BLaER1 (cell line): ENCODE measurements at regions not wholly inside any gene's neighbourhood (a gene's known extent, or its start where the extent isn't known, plus 50 kb on each side); places are given as distances from the start of the nearest gene placed in this dataset.

ENCODE experiments used
- H3K27ac ChIP-seq: shearing (Covaris generic); formaldehyde crosslinking; 2 replicates; pipeline ENCODE4 v1.8.1; 2022
- H3K27me3 ChIP-seq: shearing (Covaris generic); formaldehyde crosslinking; 2 replicates; pipeline ENCODE4 v1.8.1; 2022
- H3K36me3 ChIP-seq: shearing (Covaris generic); formaldehyde crosslinking; 2 replicates; pipeline ENCODE4 v1.8.1; 2022
- H3K4me1 ChIP-seq: shearing (Covaris generic); formaldehyde crosslinking; 2 replicates; pipeline ENCODE4 v1.8.1; 2022
- H3K4me2 ChIP-seq: shearing (Covaris generic); formaldehyde crosslinking; 2 replicates; pipeline ENCODE4 v1.8.1; 2022
- H3K4me3 ChIP-seq: shearing (Covaris generic); formaldehyde crosslinking; 2 replicates; pipeline ENCODE4 v1.8.1; 2022
- H3K9ac ChIP-seq: shearing (Covaris generic); formaldehyde crosslinking; 2 replicates; pipeline ENCODE4 v1.8.1; 2022
- H3K9me3 ChIP-seq: shearing (Covaris generic); formaldehyde crosslinking; 2 replicates; pipeline ENCODE4 v1.8.1; 2022
- H4K20me1 ChIP-seq: shearing (Covaris generic); formaldehyde crosslinking; 2 replicates; pipeline ENCODE4 v1.8.1; 2022
- Cebpa-rat ChIP-seq: shearing (Covaris generic); IDR thresholded peaks from 2 replicates; pipeline ENCODE4 v1.8.1; 2022

DNA sequence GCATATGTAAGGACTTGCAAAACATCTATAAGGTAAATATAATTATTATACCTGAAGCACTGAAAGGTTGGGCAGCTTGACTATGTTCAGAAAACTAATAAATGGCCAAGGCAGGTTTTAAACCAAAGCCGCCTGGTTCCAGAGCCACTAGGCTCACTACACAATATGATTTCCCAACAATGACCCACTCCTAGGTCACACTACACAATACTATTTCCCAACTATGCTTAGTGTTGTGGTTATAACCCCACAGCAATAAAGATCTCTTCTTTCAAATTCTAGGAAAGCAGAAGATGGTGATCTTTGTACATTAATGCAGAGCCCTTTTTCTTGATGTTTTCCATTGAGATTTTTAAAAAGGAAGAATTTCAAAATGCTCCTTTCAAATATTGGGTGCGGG, 180.4 kb downstream of the CYRIA start:
- Histone ChIP-seq H3K27ac (no peak overlapping the region), H3K9ac (no peak overlapping the region), H4K20me1 (no peaks in the 10 kb centered on the region), H3K4me3 (no peak overlapping the region), H3K36me3 (no peaks in the 10 kb centered on the region), H3K4me1 (peaks cover 11% of the 10 kb centered on the region), H3K9me3 (no peaks in the 10 kb centered on the region), H3K27me3 (no peaks in the 10 kb centered on the region), H3K4me2 (no peak overlapping the region)
- TF ChIP-seq Cebpa-rat, result no peak

DNA sequence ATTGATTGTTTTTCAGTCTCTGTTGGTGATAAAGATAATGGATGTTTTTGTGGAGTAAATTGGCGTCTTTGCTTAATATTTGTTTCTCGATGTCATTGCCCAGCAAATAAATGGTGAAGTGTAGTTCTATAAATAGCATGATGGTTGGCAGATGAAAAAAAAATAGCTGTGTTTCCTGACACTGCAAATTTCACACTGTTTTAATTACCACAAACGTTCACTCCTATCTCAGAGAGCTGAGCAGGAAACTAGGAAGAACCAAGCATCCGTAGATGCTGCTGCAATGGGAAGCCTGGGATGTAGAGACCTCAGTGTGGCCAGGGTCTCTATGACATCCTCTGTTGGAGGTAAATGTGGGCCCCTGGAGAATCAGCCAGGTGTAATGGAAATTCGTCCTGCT, 183.2 kb downstream of the CYRIA start:
- Histone ChIP-seq H3K27ac (no peak overlapping the region), H3K9me3 (no peaks in the 10 kb centered on the region), H3K4me2 (peak overlapping the region; percentile 57), H3K36me3 (no peaks in the 10 kb centered on the region), H3K9ac (no peak overlapping the region), H3K4me1 (peaks cover 11% of the 10 kb centered on the region), H3K27me3 (no peaks in the 10 kb centered on the region), H3K4me3 (no peak overlapping the region), H4K20me1 (no peaks in the 10 kb centered on the region)
- TF ChIP-seq Cebpa-rat, result no peak

DNA sequence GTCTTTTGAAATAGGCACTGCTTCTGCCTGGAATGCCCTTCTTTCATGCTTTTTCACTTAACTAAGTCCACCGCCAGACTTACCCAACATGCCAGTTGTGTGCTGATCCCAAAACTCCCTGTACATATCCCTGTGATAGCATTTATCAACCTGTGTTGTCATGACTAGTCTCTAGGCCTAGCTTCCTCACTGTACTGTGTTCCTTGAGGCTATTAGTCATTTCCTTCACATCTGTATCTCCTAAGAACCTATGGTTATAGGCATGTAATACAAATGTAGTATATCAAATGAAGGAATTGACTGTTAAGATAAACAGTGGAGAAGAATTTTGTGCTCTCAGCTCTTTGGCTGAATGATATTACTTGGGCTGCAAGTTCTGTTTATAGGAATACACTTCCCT, 184.3 kb downstream of the CYRIA start:
- Histone ChIP-seq H3K9ac (no peak overlapping the region), H3K4me3 (no peak overlapping the region), H3K27ac (no peak overlapping the region), H3K4me1 (peaks cover 11% of the 10 kb centered on the region), H3K27me3 (no peaks in the 10 kb centered on the region), H4K20me1 (no peaks in the 10 kb centered on the region), H3K36me3 (no peaks in the 10 kb centered on the region), H3K4me2 (no peak overlapping the region), H3K9me3 (no peaks in the 10 kb centered on the region)
- TF ChIP-seq Cebpa-rat, result no peak

DNA sequence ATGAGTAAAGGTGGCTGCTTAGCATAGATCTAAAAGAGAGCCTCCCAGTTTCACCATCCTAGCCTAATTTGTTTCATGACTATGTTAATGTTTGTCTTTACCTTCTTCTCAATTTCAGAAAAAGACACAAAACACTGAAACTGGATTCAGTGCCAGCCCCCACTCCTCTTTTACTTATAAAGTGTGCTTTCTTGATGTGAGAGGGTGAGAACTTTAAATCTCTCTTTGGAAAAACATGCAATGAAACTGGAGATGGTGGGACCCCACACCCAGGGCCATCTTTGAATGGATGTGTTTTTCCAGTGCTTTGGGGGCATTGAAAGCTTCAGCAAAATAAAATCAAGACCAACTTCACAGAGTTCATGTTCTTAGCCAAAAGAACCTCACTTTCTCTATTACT, 185.9 kb downstream of the CYRIA start:
- H3K9ac ChIP-seq, result no peak overlapping the region
- H3K4me2 ChIP-seq, result no peak overlapping the region
- TF ChIP-seq Cebpa-rat, result no peak
- no peak overlapping the region for H3K27ac ChIP-seq
- H3K4me1 ChIP-seq, result peaks cover 11% of the 10 kb centered on the region
- no peaks in the 10 kb centered on the region for H3K27me3 ChIP-seq
- no peaks in the 10 kb centered on the region for H4K20me1 ChIP-seq
- no peak overlapping the region for H3K4me3 ChIP-seq
- no peaks in the 10 kb centered on the region for H3K36me3 ChIP-seq
- H3K9me3 ChIP-seq, result no peaks in the 10 kb centered on the region

DNA sequence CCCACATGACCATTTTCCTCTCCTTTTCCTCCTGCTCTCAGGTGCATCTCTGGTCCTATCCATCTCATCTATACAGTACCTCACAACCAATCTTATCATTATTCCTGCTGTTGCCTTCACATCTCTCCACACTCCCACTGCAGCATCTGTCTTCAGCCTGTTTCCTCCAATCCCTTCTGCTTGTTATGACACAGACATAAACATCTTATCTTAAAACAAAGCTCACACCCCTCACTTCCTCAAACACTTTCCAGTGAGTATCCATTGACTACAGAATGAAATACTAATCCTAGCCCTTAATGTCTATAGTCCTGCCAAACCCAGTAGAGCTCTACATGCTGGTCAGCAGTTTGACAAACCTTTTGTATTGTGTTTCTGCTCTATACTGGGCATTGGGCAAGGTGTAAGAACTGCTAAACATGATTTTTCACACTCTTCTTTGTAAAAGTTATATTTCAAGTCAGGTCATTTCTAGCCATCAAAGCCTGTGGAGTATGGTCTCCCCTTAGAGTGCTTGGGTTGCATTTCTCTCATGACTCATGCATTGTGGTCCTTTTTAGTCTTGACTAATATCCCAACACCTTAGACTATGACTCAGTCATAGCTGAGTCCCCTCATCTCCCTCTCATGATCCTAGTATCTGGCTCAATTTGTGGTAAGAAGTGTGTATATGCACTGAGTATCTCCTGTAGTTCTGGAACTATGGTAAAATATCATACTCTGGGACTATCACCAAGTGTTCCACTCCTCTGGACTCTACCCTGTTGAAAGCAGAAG, 187.0 kb downstream of the CYRIA start:
- no peak overlapping the region for H3K9ac ChIP-seq
- no peak overlapping the region for H3K4me2 ChIP-seq
- no peaks in the 10 kb centered on the region for H3K27me3 ChIP-seq
- no peaks in the 10 kb centered on the region for H3K9me3 ChIP-seq
- no peaks in the 10 kb centered on the region for H4K20me1 ChIP-seq
- H3K27ac ChIP-seq, result no peak overlapping the region
- H3K36me3 ChIP-seq, result no peaks in the 10 kb centered on the region
- no peak for TF ChIP-seq Cebpa-rat
- no peak overlapping the region for H3K4me3 ChIP-seq
- H3K4me1 ChIP-seq, result peaks cover 11% of the 10 kb centered on the region

DNA sequence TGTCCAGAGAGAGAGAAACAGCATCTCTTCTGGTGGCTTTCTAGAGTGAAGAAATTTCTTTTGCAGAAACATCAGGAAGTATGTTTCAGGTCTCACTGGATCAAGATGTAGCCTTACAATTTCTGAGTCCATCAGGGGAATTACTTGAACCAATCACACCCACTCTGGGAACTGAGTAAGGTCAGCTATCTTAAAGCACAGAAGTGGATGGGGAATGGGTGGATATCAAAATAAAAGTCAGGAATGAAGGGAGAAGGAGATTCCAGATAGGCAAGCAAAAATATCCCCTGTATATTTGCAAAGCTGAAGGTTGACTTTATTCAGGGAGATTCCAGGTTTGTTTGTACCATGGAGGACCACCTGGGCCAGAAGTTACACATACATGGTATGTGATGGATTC, 188.0 kb downstream of the CYRIA start:
- Histone ChIP-seq H3K9ac (no peak overlapping the region), H3K4me1 (peaks cover 5% of the 10 kb centered on the region), H3K36me3 (no peaks in the 10 kb centered on the region), H3K4me2 (no peak overlapping the region), H3K27me3 (no peaks in the 10 kb centered on the region), H3K9me3 (no peaks in the 10 kb centered on the region), H4K20me1 (no peaks in the 10 kb centered on the region), H3K27ac (no peak overlapping the region), H3K4me3 (no peak overlapping the region)
- no peak for TF ChIP-seq Cebpa-rat

DNA sequence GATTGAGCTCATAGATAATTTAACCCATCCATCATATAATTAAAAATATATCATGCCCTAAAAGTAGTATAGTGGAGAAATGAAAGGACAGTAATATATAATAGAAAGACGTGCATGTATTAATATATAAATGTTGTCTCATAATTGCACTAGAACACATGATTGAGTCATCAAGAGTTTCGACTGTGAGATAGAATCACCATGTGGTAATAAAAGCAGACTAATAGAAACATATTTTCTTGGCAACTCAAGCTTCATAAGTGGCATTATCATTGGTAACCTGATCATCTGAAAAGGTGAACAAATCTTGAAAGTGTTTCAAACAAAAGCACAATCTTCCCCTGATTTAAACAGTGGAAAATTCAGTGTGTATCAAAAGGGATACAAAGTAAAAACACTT, 188.8 kb downstream of the CYRIA start:
- H3K4me1 ChIP-seq, result no peaks in the 10 kb centered on the region; the same call in 1 of the 2 replicates
- no peaks in the 10 kb centered on the region for H3K27me3 ChIP-seq
- no peaks in the 10 kb centered on the region for H3K9me3 ChIP-seq
- no peaks in the 10 kb centered on the region for H3K36me3 ChIP-seq
- TF ChIP-seq Cebpa-rat, result no peak
- H4K20me1 ChIP-seq, result no peaks in the 10 kb centered on the region
- no peak overlapping the region for H3K4me2 ChIP-seq
- no peak overlapping the region for H3K9ac ChIP-seq
- no peak overlapping the region for H3K27ac ChIP-seq
- no peak overlapping the region for H3K4me3 ChIP-seq

DNA sequence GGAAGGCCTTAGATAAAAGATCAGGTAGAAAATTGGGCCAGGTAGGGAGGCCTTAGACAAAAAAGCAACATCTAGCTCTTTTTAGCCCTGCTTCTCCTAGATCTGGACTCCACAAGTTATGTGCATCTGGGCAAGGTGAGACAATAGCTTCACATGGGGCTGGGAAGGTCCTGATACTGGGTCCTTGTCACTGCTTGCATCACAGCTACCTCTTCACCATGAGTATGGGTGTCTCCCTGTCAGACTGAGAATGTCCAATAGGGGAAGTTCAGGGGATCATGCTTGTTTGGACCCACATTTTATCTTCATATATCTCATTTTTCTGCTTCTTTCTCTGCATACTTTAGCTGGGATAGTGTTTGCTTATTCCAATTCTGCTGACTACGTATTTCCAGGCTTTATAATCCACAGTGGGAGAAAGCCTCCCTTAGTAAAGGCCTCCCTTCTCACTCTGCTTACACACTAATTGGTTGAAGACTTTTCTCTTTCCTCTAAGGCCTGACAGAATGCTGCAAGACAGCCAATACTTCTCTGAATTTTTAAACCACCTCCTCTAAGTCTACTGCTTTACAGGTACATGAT, 189.6 kb downstream of the CYRIA start:
- Histone ChIP-seq H3K4me3 (no peak overlapping the region), H3K36me3 (no peaks in the 10 kb centered on the region), H3K9me3 (no peaks in the 10 kb centered on the region), H3K4me2 (no peak overlapping the region), H3K4me1 (no peaks in the 10 kb centered on the region), H3K27ac (no peak overlapping the region), H3K27me3 (no peaks in the 10 kb centered on the region), H3K9ac (no peak overlapping the region), H4K20me1 (no peaks in the 10 kb centered on the region)
- no peak for TF ChIP-seq Cebpa-rat

DNA sequence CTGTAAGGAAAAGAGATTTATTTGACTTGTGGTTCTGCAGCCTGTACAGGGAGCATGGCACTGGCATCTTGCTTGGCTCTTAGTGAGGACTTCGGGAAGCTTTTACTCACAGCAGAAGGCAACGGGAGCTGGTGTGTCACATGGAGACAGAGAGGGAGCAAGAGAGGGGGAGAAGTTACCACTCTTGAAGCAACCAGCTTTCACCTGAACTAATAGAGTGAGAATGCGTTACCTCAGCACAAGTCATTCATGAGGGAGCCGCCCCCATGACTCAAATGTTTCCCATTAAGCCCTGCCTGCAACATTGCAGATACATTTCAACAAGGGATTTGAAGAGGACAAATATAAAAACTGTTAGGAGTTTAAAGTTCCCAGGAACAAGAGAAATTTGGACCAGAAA, 190.0 kb downstream of the CYRIA start:
- H3K27me3 ChIP-seq, result no peaks in the 10 kb centered on the region
- H3K4me1 ChIP-seq, result no peaks in the 10 kb centered on the region
- H3K36me3 ChIP-seq, result no peaks in the 10 kb centered on the region
- no peak overlapping the region for H3K9ac ChIP-seq
- no peak overlapping the region for H3K27ac ChIP-seq
- H3K4me3 ChIP-seq, result no peak overlapping the region
- H3K4me2 ChIP-seq, result no peak overlapping the region
- no peaks in the 10 kb centered on the region for H4K20me1 ChIP-seq
- no peaks in the 10 kb centered on the region for H3K9me3 ChIP-seq
- no peak for TF ChIP-seq Cebpa-rat

DNA sequence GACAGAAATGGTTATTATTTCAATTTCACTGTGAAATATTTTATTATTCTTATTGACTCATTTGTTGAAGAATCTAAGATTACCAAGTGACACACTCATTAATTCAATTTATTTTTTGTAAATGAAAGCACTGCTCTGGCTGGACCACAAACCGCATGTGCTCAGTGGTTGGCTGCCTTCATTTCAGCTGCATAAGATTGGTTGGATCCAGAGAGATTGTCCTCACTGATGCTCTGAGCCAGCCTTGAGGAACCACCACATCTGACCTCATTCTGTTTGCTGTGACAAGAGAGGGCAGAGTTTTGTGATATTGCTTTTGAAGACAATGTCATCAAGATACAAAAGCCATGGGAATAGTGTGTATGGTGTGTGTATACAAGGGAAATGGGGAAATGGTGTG, 192.1 kb downstream of the CYRIA start:
- Histone ChIP-seq H3K36me3 (no peaks in the 10 kb centered on the region), H3K27me3 (no peaks in the 10 kb centered on the region), H3K9me3 (no peaks in the 10 kb centered on the region), H4K20me1 (no peaks in the 10 kb centered on the region), H3K4me2 (no peak overlapping the region), H3K4me1 (no peaks in the 10 kb centered on the region), H3K4me3 (no peak overlapping the region), H3K27ac (no peak overlapping the region), H3K9ac (no peak overlapping the region)
- no peak for TF ChIP-seq Cebpa-rat
